Activated CD4-positive, alpha-beta T cell treated with anti-CD3 and anti-CD28 coated beads, Interleukin-2, Interleukin-4, amounts not matched to agents 100 ng/mL and 50 ng/mL, durations not matched to agents 16 hours and 8 hours (primary cell): ENCODE measurements at regions not wholly inside any gene's neighbourhood (a gene's known extent, or its start where the extent isn't known, plus 50 kb on each side); places are given as distances from the start of the nearest gene placed in this dataset.
"Not testable (repeated sequence)": the region's sequence is repeated elsewhere in the genome, so short reads cannot be mapped to it uniquely, and the experiment has no call there.

Source experiments
- DNase-seq: peaks from one replicate; pipeline ENCODE4 v3.0.0-alpha.2; 2020; ENCODE audit warnings: low spot score

GRCh38 chr5:86546582-86546981, 71.2 kb upstream of the COX7C start:
- DNase-seq, result no peak

- DNase-seq, result no peak
Observed at GRCh38 chr5:86554638-86555037, 63.1 kb upstream of the COX7C start.

DNA sequence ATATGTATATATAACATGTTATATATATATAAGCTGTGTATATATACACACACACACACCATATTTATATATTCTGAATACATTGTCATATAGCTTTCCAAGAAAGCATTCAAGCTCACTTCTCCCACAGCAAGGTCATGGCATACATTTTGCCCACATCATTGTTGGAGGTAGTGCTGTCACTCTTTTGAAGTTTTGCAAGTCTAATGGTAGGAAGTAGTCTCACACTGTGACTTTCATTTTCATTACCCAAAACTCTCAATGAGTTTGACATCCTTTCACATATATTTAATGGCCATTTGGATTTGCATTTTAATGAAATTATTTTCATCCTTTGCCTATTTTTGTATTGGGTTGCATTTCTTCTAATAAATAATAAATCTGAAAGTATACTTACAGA, 59.8 kb upstream of the COX7C start:
- no peak for DNase-seq

DNA sequence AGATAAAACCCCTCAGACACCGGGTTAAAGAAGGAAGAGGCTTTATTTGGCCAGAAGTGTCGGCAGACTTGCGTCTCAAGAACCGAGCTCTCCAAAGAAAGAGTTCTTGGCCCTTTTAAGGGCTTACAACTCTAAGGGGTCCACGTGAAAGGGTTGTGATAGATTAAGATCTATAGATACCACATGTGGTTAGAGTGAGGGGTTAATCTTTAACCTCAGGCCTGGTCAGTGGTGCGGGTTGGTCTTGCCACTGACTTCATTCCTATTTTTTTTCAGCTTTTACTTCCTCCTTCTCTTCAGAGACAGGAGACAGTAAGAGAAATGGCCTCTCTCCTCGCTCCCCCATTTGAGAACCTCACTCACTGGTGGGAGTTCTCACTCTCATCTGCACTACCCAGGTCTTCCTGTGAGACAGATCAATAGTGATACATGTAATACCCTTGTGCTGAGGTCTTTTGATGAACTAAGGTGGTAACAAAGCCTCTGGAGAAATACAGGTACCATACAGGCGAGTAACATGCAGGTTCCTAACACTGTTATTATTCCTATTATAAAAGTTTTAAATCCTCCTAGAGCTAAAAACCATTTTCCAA, 52.4 kb upstream of the COX7C start:
- DNase-seq, result no peak

- not testable (repeated sequence) for DNase-seq
Observed at GRCh38 chr5:86566030-86566429, 51.7 kb upstream of the COX7C start.
